ENCODE measurements at regions not wholly inside any gene's neighbourhood (a gene's known extent, or its start where the extent isn't known, plus 50 kb on each side); places are given as distances from the start of the nearest gene placed in this dataset.

GRCh38 chr6:143585716-143586115 is 74.2 kb upstream of the FUCA2 start:
- 93% methylated on average over 4 of the region's 4 CpGs; no CpG with 5 or more reads in 1 of the 2 experiments for WGBS, 2 experiments (ENCODE audit: extremely low coverage in 1 of 2, insufficient coverage in 1 of 2, insufficient read length in 1 of 2, insufficient replicate concordance in 2 of 2, low coverage in 1 of 2, low lambda C conversion rate in 2 of 2, missing lambda C conversion rate in 1 of 2)
- no peak overlapping the region for H3K9ac ChIP-seq (replicated peaks in 1 of 4; ENCODE audit: extremely low read depth in 1 of 4, low read depth in 3 of 4, low read length in 3 of 4)
- H2AK5ac ChIP-seq (ENCODE audit: low read depth, low read length), result no peak overlapping the region
- H2BK120ac ChIP-seq (replicated peaks; ENCODE audit: low read depth, low read length), result no peak overlapping the region
- H2BK15ac ChIP-seq (ENCODE audit: low read length), result no peak overlapping the region
- H4K20me1 ChIP-seq (replicated peaks in 1 of 2; ENCODE audit: control insufficient read depth in 1 of 2, insufficient read depth in 2 of 2, low read length in 2 of 2), result no peaks in the 10 kb centered on the region
- H3K4me2 ChIP-seq (ENCODE audit: insufficient read depth in 1 of 2, low read depth in 2 of 2, low read length in 2 of 2), result no peak overlapping the region
- H2AFZ ChIP-seq (ENCODE audit: low read length), result no peak overlapping the region
- H3K9me3 ChIP-seq (ENCODE audit: insufficient read depth in 2 of 2, low read depth in 1 of 2, low read length in 1 of 2), result no peaks in the 10 kb centered on the region
- no peak overlapping the region for H4K91ac ChIP-seq (replicated peaks; ENCODE audit: insufficient read length, low read length)
- H3K4ac ChIP-seq (replicated peaks; ENCODE audit: insufficient read length, low read depth, low read length), result no peak overlapping the region
- no peak overlapping the region for H2BK12ac ChIP-seq (ENCODE audit: low read depth, low read length)
- H3K4me3 ChIP-seq (ENCODE audit: extremely low read depth in 1 of 4, insufficient read depth in 2 of 4, low read depth in 3 of 4, low read length in 4 of 4), result no peak overlapping the region
- no peak overlapping the region for H2BK5ac ChIP-seq (ENCODE audit: low read depth, low read length)
- DNase-seq (ENCODE audit: low read depth in 1 of 2, low spot score in 2 of 2), result no peak
- H3K4me1 ChIP-seq (replicated peaks in 1 of 4; ENCODE audit: control insufficient read depth in 3 of 4, insufficient read depth in 4 of 4, low read length in 3 of 4), result no peaks in the 10 kb centered on the region
- no peaks in the 10 kb centered on the region for H3K79me1 ChIP-seq (ENCODE audit: low read depth, low read length)
- H3K23me2 ChIP-seq (ENCODE audit: low read depth, low read length), result no peaks in the 10 kb centered on the region
- no peaks in the 10 kb centered on the region for H3K36me3 ChIP-seq (ENCODE audit: control insufficient read depth in 2 of 4, insufficient read depth in 4 of 4, low read length in 3 of 4)
- ChIA-PET CTCF (ENCODE audit: partially characterized antibody) (interaction anchor here (0.7 to 2.6 kb wide), 13 partner anchors 10 to 503 kb away, joined by 3 to 13 read pairs (median 4); no protein-coding TSS in a partner anchor), POLR2A (ENCODE audit: partially characterized antibody) (no interaction called here)
- FAIRE-seq, result no peak
- H3K56ac ChIP-seq (replicated peaks; ENCODE audit: insufficient read length, low read depth, low read length), result no peak overlapping the region
- no peak overlapping the region for H3K18ac ChIP-seq (ENCODE audit: extremely low read depth, low read length)
- H3K23ac ChIP-seq (ENCODE audit: insufficient read length), result no peak overlapping the region
- no peaks in the 10 kb centered on the region; a peak in 1 of 7 replicates for H3K27me3 ChIP-seq (replicated peaks in 1 of 4; ENCODE audit: control insufficient read depth in 3 of 4, extremely low read depth in 1 of 4, insufficient read depth in 3 of 4, low read length in 3 of 4)
- H2BK20ac ChIP-seq (ENCODE audit: low read length), result no peak overlapping the region
- H4K5ac ChIP-seq (ENCODE audit: insufficient read length, low read depth, low read length), result no peak overlapping the region
- no peak overlapping the region for H3K14ac ChIP-seq (ENCODE audit: insufficient read length)
- H4K8ac ChIP-seq (ENCODE audit: extremely low read depth, insufficient read depth, low read length), result no peak overlapping the region
- H3K79me2 ChIP-seq (ENCODE audit: control insufficient read depth in 1 of 2, insufficient read depth in 2 of 2, low read length in 2 of 2), result no peaks in the 10 kb centered on the region
- H3K27ac ChIP-seq (ENCODE audit: low read depth, low read length), result no peak overlapping the region
- no peak for TF ChIP-seq CEBPB (IDR thresholded peaks at IDR 0.05; ENCODE audit: low read depth, low read length)
- no peak for TF ChIP-seq BACH1 (IDR thresholded peaks at IDR 0.05; ENCODE audit: low read length)
- TF ChIP-seq CHD1 (IDR thresholded peaks at IDR 0.05; ENCODE audit: low read depth, low read length), result no peak

Data from H1 (cell line).